HG03175 (cell line): ENCODE measurements at regions not wholly inside any gene's neighbourhood (a gene's known extent, or its start where the extent isn't known, plus 50 kb on each side); places are given as distances from the start of the nearest gene placed in this dataset.
A peak's percentile ranks its signal among the peaks of the same experiment; 100 is the strongest.

Experiments used
- ATAC-seq: cut with Tn5 transposase; IDR thresholded peaks from one replicate; pipeline ENCODE4 v1.9.1; 2021; ENCODE audit warnings: mild to moderate bottlenecking, moderate library complexity; ENCODE audit not compliant: unreplicated experiment

- ATAC-seq: no peak
These were observed 524.8 kb downstream of the PRR16 start for GRCh38 chr5:120988941-120989340.

- no peak for ATAC-seq
These were observed 527.5 kb downstream of the PRR16 start for GRCh38 chr5:120991569-120991968.

GRCh38 chr5:120994112-120994511 is 530.0 kb downstream of the PRR16 start:
- no peak for ATAC-seq

- ATAC-seq: no peak
These were observed 535.5 kb downstream of the PRR16 start for GRCh38 chr5:120999550-120999949.

- ATAC-seq: no peak
These were observed 542.1 kb downstream of the PRR16 start for GRCh38 chr5:121006217-121006616.

- ATAC-seq: no peak
These were observed 543.9 kb downstream of the PRR16 start for GRCh38 chr5:121008041-121008440.

GRCh38 chr5:121009058-121009457 is 545.0 kb downstream of the PRR16 start:
- ATAC-seq: no peak

- no peak for ATAC-seq
These were observed 553.9 kb downstream of the PRR16 start for GRCh38 chr5:121018004-121018403.

- no peak for ATAC-seq
These were observed 555.0 kb downstream of the PRR16 start for GRCh38 chr5:121019106-121019505.

GRCh38 chr5:121019734-121020133 is 555.6 kb downstream of the PRR16 start:
- ATAC-seq: no peak

- ATAC-seq: no peak
These were observed 557.6 kb downstream of the PRR16 start for GRCh38 chr5:121021681-121022080.

- no peak for ATAC-seq
These were observed 560.6 kb downstream of the PRR16 start for GRCh38 chr5:121024416-121025311.

- no peak for ATAC-seq
These were observed 561.6 kb downstream of the PRR16 start for GRCh38 chr5:121025671-121026070.

- ATAC-seq: peak; percentile 66
These were observed 563.5 kb downstream of the PRR16 start for GRCh38 chr5:121027636-121028035.

GRCh38 chr5:121029536-121030245 is 565.6 kb downstream of the PRR16 start:
- no peak for ATAC-seq

GRCh38 chr5:121031491-121031890 is 567.4 kb downstream of the PRR16 start:
- no peak for ATAC-seq

- ATAC-seq: no peak
These were observed 569.2 kb downstream of the PRR16 start for GRCh38 chr5:121033334-121033733.

- no peak for ATAC-seq
These were observed 574.3 kb downstream of the PRR16 start for GRCh38 chr5:121038438-121038837.

GRCh38 chr5:121049971-121050370 is 585.9 kb downstream of the PRR16 start:
- no peak for ATAC-seq

- ATAC-seq: no peak
These were observed 589.2 kb downstream of the PRR16 start for GRCh38 chr5:121053055-121053985.

- ATAC-seq: no peak
These were observed 591.5 kb downstream of the PRR16 start for GRCh38 chr5:121055586-121055985.
